ENCODE measurements at regions not wholly inside any gene's neighbourhood (a gene's known extent, or its start where the extent isn't known, plus 50 kb on each side); places are given as distances from the start of the nearest gene placed in this dataset.

DNA sequence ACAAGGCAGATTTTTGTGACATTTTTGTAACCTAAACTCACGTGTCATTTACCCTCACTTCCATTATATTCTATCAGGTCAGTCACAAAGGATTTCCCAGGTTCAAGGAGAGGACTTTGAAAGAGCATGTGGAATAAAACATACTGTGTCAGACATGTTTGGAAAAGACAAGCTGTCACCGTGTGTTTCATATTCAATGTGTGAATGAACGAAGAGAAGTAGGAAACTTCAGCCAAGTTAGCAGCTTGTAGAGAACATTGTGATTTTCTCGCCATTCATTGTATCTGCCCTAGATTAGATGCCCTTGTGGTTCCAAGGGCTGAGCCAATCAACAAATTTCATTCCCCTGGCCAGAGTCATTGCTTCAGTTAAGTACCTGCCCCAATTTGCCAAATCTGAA is 2288.9 kb upstream of the PCDH20 start:
- in situ Hi-C loops (cut with HindIII; ENCODE audit: low sequenced_read_pairs): no loop called here

DNA sequence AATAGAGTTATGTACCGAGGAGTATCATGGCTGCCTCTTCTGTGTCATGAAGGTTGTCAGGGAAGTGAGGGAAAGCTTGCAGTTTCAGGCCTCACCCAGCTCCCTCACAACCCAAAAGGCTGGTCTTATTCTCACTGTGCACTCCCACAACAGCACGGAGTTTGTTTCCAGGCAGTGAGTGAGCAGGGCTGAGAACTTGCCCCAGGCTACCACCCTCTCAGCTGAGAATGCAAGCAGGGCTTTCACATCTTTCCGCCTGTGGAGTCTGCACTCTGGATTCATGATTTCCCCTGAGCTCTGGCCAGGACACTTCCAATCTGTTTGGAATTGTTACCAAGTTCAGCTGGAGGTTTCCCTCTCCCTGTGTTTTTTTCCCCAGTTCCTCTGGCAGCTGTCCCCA is 2284.7 kb upstream of the PCDH20 start:
- in situ Hi-C loops (cut with HindIII; ENCODE audit: low sequenced_read_pairs): no loop called here

DNA sequence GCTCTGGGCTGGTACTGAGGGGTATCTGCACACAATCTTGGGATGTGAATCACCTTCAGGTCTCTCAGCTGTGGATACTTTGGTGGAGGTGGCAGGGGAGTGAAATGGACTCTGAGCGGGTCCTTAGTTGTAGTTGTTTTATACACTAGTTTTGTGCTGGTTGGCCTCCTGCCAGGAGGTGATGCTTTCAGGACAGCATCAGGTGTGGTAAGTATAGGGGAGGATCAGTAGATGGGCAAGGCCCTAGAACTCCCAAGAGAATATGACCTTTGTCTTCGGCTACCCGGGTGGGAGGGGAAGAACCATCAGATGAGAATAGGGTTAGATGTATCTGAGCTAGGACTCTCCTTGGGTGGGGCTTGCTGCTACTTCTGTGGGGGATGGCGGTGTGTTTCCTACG is 2284.3 kb upstream of the PCDH20 start:
- in situ Hi-C loops (cut with HindIII; ENCODE audit: low sequenced_read_pairs): no loop called here

DNA sequence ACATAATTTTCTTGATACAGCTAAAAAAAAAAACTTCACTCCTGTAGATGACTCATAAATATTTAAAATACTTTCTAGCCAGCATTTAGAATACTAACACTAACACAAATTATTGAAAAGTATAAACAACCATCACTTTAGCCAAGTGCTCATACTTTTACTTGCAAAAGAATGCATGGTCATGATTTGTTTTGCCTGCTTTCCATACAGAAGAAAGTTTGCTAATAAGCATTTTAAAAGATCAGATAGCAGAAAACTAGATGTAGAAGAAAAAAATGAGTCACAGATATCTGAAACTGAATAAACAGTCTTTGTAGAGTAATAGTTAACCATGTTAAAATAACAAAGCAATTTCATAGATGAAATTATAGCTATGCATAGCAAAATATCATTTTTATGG is 2280.4 kb upstream of the PCDH20 start:
- in situ Hi-C loops (cut with HindIII; ENCODE audit: low sequenced_read_pairs): no loop called here

DNA sequence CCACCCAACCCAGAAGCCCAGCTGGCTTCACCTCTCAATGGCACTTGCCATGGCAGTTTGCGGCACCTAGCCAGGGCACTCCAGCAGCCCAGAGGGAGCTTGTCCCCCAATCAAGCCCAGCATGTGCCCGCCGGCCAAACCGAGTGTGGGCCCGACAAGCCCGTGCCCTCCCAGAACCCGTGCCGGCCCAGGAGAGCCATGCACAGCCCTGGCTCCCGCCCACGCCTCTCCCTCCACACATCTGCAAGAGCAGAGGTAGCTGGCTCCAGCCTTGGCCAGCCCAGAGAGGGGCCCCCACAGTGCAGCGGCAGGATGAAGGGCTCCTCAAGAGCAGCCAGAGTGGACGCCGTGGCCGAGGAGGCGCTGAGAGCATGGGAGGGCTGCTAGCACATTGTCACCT is 2278.0 kb upstream of the PCDH20 start:
- in situ Hi-C loops (cut with HindIII; ENCODE audit: low sequenced_read_pairs): no loop called here

DNA sequence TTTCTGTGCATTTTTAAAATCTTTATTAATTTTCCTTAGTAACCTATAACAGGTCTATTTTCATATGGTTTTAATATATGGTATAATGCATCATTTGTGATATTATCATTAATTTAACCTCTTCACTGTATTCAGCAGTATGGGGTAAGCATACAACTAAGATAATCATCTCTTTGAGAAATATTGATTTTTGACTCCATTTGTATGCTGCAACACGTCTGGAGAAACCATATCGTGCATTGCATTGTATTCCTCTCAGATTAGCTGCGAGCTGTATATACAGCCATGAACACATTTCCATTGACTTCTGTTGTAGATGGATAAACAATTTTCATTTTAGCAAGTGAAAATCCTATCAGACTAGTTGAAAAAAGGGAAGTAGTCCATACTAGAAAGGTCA is 2275.8 kb upstream of the PCDH20 start:
- in situ Hi-C loops (cut with HindIII; ENCODE audit: low sequenced_read_pairs): no loop called here

DNA sequence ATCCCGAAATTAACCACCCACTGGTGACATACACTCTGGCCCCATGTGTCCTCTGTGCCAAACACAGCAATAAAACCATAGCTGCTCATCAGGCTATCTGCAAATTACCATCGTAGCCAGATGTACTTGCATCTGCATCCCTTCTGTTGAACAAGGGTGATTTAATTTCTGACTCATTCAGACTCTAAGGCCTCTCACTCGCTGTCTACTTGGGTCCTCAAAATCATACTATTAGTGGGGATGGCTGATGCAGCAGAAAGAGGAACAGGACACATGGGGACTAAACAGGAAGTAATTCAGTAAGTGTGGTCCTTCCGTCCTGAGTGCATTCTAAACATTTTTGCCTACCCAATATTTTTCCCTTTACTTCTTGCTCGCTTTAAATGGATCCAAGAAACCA is 2275.0 kb upstream of the PCDH20 start:
- in situ Hi-C loops (cut with HindIII; ENCODE audit: low sequenced_read_pairs): no loop called here

DNA sequence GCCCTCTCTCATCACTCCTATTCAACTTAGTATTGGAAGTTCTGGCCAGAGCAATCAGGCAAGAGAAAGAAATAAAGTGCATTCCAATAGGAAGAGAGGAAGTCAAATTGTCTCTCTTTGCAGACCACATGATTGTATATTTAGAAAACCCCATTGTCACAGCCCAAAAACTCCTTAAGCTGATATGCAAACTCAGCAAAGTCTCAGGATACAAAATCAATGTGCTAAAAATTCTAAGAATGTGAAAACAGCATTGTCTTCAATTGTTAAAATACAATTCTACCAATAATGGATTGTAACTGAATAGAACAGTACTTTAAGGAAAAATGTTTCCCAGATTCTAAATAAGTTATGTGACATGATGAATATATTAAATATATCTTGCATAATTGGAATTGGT is 2269.2 kb upstream of the PCDH20 start:
- in situ Hi-C loops (cut with HindIII; ENCODE audit: low sequenced_read_pairs): no loop called here

DNA sequence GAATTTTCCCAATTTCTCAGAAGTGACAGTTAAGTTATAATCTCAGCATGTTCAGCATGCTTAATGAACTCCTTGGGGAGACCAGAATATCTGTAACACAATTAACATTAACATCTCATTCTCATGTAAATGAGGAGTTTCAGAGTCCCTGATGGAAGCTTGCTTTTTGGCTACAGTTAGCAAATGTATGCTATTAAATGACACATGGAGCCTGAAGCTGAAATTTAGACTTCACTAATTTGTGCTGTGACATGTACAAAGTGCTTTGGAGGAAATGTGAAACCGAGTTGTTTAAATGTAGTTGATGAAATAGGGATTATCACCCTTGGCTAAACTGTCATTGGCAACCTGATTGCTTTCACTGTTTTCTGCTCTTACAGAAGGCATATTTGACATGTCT is 2265.1 kb upstream of the PCDH20 start:
- in situ Hi-C loops (cut with HindIII; ENCODE audit: low sequenced_read_pairs): no loop called here

DNA sequence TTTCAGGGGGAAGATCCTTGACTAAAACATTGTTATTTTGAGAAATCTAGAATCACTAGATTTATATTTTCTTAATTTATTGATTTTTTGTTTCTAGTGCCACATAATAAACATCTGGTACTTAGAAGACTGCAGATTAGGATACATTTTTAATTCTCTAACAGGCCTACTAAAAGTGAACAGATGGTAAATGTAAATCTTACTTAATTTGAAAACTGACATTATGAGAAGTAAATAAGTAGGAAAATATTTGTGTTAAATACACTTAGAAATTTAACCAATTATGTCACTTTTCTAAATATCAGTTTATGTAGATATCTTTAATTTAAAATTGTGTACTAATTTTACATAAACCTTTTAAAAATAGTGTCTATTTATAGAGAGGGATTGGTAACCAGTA is 2255.6 kb upstream of the PCDH20 start:
- in situ Hi-C loops (cut with HindIII; ENCODE audit: low sequenced_read_pairs): no loop called here

DNA sequence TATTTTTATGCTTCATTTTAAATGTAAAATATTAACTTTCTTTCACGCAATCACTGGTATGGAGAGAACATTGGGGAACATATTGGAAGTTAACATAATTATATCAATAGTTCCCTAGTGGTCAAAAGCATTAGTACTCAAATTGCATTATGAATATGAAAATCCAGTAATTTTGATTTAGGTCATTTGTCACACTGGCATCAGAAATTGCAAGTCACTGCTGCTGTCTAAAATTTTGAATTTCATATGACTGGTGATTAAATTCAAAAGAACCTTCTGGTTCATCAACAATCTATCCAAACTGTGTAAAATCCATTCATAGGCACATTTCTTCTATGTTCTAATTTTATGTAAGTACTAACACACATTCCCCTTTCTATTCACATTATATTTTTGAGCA is 2235.7 kb upstream of the PCDH20 start:
- in situ Hi-C loops (cut with HindIII; ENCODE audit: low sequenced_read_pairs): no loop called here

DNA sequence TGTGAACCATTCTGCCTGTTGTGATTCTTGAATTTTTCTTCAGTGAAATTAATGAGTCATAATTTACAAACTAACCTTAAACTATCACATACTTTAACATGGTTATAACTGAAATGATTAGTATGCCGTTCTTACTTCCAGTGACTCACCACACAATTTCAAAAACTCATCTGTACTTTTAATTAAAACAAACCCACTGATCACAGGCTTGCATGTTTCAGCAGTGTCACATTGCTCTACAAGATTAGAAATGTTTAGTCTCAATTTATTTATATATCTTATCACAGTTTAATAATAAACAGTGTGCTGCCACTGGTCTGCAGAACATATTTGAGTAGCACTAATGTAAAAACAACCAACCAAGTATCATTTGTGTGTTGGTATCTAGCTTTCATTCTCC is 2227.9 kb upstream of the PCDH20 start:
- in situ Hi-C loops (cut with HindIII; ENCODE audit: low sequenced_read_pairs): no loop called here

DNA sequence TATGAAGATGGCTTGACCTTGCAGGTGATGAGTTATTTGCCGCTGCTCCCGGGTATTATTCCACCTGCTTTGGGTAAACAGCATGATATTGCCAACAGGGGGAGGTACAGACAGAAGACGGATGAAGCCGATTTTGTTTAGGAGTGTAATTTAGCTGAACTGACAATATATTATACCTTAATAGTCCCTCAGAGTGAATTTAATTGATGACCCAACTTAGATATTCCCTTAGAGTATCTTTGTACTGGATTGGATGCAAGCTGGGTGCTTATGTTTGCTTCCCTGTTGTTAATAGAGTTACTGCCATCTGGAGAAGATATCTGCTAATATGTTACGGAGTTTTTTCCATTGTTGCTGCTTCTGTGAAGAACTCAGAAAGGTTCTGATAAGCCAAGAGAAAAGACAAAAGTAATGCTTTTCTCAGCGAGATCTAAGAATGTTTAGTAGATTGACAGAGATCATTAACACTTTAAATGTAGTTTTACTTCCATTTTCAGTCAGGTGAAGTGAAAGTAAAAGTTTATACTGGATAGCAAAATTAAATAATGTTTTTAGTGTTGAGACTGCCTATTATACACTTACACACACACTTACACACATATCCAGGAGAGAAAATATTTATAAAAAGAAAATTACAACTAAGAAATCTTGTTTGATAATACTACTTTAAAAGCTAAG is 2220.8 kb upstream of the PCDH20 start:
- in situ Hi-C loops (cut with HindIII; ENCODE audit: low sequenced_read_pairs): no loop called here

DNA sequence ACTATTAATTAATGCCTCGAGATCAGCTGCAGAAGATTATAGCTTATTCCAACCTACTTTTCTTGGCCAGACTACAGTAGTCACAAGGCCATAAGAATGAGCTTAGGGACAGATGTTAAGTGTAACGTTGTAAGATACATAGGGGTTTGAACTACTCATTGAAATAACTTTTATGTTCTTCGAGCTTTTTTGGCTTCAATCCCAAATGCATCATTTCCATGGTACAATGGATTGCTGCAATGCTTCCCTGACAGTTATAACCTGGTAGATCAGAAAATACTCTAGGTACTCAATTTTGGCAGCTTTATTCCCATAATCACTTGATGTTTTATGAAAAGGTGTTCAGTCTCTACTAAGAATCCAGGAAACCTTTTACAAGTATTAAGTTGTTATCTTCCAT is 2216.7 kb upstream of the PCDH20 start:
- in situ Hi-C loops (cut with HindIII; ENCODE audit: low sequenced_read_pairs): no loop called here

DNA sequence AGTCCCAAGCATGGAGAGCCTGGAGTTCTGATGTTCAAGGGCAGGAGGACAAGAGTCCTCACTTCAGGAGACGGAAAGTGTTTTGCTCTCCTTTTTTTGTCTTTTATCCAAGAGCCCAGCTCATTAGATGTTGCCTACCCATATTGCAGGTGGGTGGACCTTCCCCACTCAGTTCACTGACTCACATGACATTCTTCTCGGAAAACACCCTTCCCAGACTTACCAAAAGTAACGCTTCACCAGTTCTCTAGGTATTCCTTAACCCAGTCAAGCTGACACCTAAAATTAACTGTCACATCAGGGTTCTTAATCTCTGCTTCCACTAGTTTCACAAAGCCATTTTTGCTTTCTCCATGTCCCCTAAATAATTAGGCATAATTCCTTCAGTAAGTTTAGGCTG is 2215.4 kb upstream of the PCDH20 start:
- in situ Hi-C loops (cut with HindIII; ENCODE audit: low sequenced_read_pairs): no loop called here

DNA sequence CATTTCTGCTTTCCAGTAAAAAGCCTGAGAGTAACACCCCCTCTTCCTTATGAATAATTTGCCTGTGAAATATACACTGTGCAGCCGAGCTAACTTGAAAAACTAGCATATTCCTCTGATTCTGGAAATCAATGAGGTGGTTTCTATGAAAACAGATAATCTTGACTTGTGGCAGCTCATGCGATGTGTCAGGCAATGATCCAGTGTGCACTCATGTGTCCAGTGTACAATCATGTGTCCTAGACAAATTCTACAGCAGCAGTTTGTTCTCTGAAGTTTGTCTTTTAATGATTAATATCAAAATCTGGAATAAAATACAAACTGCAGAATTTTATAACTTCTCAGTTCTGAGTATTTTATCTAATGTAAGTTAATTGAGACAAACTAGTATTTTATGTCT is 2213.9 kb upstream of the PCDH20 start:
- in situ Hi-C loops (cut with HindIII; ENCODE audit: low sequenced_read_pairs): no loop called here

DNA sequence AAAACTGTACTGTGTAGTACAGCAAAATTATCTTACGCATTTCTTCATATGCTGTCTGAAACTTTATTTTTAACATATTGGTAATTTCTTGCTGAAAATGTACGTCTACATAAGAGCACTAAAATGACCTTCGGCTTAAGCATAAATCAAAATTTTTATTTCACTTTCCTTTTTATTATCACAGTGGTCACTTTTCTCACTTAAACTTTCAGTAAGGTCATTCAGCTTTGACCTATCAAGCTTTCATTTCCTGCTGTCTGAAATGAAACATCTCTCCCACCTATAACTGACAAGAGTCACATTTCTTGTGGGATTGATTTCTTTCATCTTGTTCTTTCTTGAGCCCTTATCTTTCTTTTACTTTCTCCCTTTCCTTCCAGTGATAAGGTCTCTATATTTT is 2212.7 kb upstream of the PCDH20 start:
- in situ Hi-C loops (cut with HindIII; ENCODE audit: low sequenced_read_pairs): no loop called here

DNA sequence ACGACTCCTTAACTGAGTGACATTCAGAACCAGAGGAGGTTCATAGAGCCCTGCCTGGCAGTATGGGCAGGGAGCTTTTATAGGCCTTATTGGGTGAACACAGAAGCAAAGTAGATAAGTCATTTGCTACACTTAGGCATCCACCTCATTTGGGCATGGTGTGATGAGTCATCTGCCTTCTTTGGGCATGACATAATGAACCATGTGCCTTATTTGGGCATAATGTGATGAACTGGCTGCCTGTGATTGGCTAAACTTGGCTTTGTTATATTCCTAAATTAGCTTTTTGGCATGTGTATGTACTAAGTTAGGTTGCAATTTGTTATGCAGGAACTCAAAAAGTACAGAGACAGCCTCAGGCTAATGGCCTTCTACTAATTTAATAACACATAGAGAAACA is 2210.2 kb upstream of the PCDH20 start:
- in situ Hi-C loops (cut with HindIII; ENCODE audit: low sequenced_read_pairs): no loop called here

DNA sequence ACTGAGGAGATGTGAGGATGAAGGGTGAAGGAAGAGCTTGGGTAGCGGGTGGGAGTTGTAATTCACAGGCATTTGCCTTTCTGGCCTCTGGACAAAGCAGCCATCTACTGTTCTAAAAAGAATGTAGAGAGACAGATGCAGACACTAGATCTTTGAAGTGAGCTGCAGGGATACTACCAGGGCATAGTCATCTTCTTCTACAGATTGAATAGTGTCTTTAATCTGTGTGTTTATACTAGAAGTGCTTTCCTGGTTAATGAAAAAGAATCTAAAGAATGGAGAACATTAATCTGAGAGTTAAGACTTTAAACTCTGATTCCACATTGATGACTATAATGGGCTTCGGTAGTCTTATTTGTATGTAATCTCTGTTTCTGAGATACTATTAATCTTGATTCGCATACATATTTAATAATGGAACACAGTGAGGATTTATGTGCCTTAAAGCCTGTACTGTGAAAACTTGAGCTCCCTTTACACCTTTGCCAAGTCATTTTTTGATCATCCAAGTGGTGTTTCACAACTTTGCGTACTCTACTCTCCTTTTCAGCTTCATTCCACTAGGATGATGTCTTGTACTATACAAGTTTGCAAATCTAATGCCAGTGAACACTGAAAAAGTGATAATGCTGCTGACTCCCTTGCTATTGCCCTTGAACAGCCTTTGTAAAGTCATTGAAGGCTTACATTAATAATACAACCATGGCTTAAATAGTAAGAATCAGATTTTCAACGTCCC is 2199.4 kb upstream of the PCDH20 start:
- in situ Hi-C loops (cut with HindIII; ENCODE audit: low sequenced_read_pairs): no loop called here

DNA sequence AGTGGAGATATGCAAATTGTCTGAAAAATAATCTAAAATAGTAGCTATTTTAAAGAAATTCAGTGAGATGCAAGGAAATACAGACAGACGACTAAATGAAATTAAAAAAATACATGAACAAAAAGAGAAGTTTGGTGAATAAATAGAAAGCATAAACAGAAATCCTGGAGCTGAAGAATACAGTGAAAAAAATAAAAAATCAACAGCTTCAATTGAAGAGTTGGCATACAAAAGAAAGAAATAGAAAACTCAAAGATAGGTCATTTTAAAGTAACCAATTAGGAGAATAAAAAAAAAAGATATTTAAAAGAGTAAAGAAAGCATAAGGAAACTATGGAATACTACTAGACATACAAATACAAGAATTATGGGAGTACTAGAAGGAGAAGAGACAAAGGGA is 2191.5 kb upstream of the PCDH20 start:
- in situ Hi-C loops (cut with HindIII; ENCODE audit: low sequenced_read_pairs): no loop called here

DNA sequence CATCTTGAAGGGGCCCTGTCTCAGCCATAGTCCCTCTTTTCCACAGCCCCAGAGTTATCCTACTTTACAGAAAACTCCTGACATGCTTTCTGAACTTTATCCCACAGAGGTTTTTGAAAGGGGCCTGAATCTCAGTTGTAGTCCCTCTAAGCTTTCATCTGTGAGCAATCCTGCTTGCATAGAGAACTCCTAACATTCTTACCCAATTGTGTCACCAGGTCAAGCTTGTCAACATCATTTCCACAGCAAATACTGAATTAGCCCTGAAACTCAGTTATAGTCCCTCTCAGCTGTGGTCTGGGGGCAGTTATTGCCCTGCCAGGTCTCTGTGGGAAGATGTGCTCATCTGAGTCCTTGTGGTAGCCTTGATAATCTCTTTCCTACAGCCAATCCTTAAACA is 2190.3 kb upstream of the PCDH20 start:
- in situ Hi-C loops (cut with HindIII; ENCODE audit: low sequenced_read_pairs): no loop called here

DNA sequence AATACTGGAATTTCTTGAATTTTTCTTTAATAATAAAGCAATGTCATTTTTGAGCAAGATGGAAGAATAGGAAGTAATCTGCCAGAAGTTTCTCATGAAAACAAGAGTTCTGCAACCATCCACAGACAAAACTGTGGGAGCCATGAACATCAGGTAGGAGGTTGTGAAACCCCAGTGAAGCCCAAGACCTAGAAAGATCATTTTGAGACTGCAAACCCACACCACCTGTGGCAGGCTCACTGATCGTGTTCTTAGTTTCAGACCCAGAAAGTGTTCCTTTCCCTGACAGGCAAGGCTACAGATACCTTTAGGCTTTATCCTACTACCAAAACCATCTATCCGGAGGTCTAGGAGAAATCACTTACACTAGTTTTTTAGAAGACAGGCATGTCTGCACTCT is 2189.8 kb upstream of the PCDH20 start:
- in situ Hi-C loops (cut with HindIII; ENCODE audit: low sequenced_read_pairs): no loop called here

DNA sequence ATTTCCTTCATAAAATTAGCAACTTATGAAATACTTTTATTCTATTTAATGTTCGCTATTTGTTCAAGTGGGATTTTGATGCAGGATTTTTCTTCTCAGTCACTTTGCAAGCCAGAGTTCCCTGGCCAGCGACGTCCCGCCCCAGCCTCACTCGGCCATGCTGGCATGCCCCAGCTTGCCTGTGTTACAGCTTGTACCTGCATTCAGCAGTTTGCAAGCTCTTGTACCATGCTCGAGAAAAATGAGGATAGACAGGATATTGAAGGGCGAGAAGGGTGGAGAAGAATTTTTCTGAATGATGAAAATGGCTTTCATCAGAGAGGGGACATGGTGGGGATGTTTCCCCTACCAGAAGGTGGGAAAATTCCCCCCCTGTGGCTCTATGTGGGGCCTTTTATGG is 2180.2 kb upstream of the PCDH20 start:
- in situ Hi-C loops (cut with HindIII; ENCODE audit: low sequenced_read_pairs): no loop called here

Data from endothelial cell of hepatic sinusoid (primary cell).